ENCODE measurements at regions not wholly inside any gene's neighbourhood (a gene's known extent, or its start where the extent isn't known, plus 50 kb on each side); places are given as distances from the start of the nearest gene placed in this dataset.

- CTCF ChIA-PET (ENCODE audit: partially characterized antibody), result no interaction called here
- H3K23me2 ChIP-seq (ENCODE audit: low read depth, low read length), result no peaks in the 10 kb centered on the region
- H4K8ac ChIP-seq (ENCODE audit: extremely low read depth, insufficient read depth, low read length), result no peak overlapping the region
- no peak overlapping the region for H2AFZ ChIP-seq (ENCODE audit: low read length)
- H3K56ac ChIP-seq (replicated peaks; ENCODE audit: insufficient read length, low read depth, low read length), result no peak overlapping the region
- no peak overlapping the region for H2BK120ac ChIP-seq (replicated peaks; ENCODE audit: low read depth, low read length)
- no peak overlapping the region for H3K4ac ChIP-seq (replicated peaks; ENCODE audit: insufficient read length, low read depth, low read length)
- H3K9me3 ChIP-seq (ENCODE audit: insufficient read depth in 2 of 2, low read depth in 1 of 2, low read length in 1 of 2), result no peaks in the 10 kb centered on the region
- no peak overlapping the region for H3K23ac ChIP-seq (ENCODE audit: insufficient read length)
- no peak overlapping the region for H3K18ac ChIP-seq (ENCODE audit: extremely low read depth, low read length)
- H2AK5ac ChIP-seq (ENCODE audit: low read depth, low read length), result no peak overlapping the region
- no peak overlapping the region for H2BK15ac ChIP-seq (ENCODE audit: low read length)
- no peak overlapping the region for H2BK5ac ChIP-seq (ENCODE audit: low read depth, low read length)
- no peak for FAIRE-seq
- H4K5ac ChIP-seq (ENCODE audit: insufficient read length, low read depth, low read length), result no peak overlapping the region
- H4K91ac ChIP-seq (replicated peaks; ENCODE audit: insufficient read length, low read length), result no peak overlapping the region
- no peak overlapping the region for H3K4me3 ChIP-seq (ENCODE audit: extremely low read depth in 1 of 4, insufficient read depth in 2 of 4, low read depth in 3 of 4, low read length in 4 of 4)
- no peaks in the 10 kb centered on the region for H3K4me1 ChIP-seq (replicated peaks in 1 of 4; ENCODE audit: control insufficient read depth in 3 of 4, insufficient read depth in 4 of 4, low read length in 3 of 4)
- no peaks in the 10 kb centered on the region for H3K79me1 ChIP-seq (ENCODE audit: low read depth, low read length)
- no peaks in the 10 kb centered on the region for H4K20me1 ChIP-seq (replicated peaks in 1 of 2; ENCODE audit: control insufficient read depth in 1 of 2, insufficient read depth in 2 of 2, low read length in 2 of 2)
- DNase-seq (ENCODE audit: low read depth in 1 of 2, low spot score in 2 of 2), result no peak
- no peaks in the 10 kb centered on the region for H3K27me3 ChIP-seq (replicated peaks in 1 of 4; ENCODE audit: control insufficient read depth in 3 of 4, extremely low read depth in 1 of 4, insufficient read depth in 3 of 4, low read length in 3 of 4)
- no peak overlapping the region for H2BK12ac ChIP-seq (ENCODE audit: low read depth, low read length)
- H3K14ac ChIP-seq (ENCODE audit: insufficient read length), result no peak overlapping the region
- no peak overlapping the region for H3K4me2 ChIP-seq (ENCODE audit: insufficient read depth in 1 of 2, low read depth in 2 of 2, low read length in 2 of 2)
- no peaks in the 10 kb centered on the region for H3K36me3 ChIP-seq (ENCODE audit: control insufficient read depth in 2 of 4, insufficient read depth in 4 of 4, low read length in 3 of 4)
- no peak overlapping the region for H3K27ac ChIP-seq (ENCODE audit: low read depth, low read length)
- H3K79me2 ChIP-seq (ENCODE audit: control insufficient read depth in 1 of 2, insufficient read depth in 2 of 2, low read length in 2 of 2), result no peaks in the 10 kb centered on the region
- H2BK20ac ChIP-seq (ENCODE audit: low read length), result no peak overlapping the region
- POLR2A ChIA-PET (ENCODE audit: partially characterized antibody), result no interaction called here
- H3K9ac ChIP-seq (replicated peaks in 1 of 4; ENCODE audit: extremely low read depth in 1 of 4, low read depth in 3 of 4, low read length in 3 of 4), result no peak overlapping the region
- WGBS, 2 experiments (ENCODE audit: extremely low coverage in 1 of 2, insufficient coverage in 1 of 2, insufficient read length in 1 of 2, insufficient replicate concordance in 2 of 2, low coverage in 1 of 2, low lambda C conversion rate in 2 of 2, missing lambda C conversion rate in 1 of 2), result 91% methylated on average over 9 of the region's 10 CpGs; no CpG with 5 or more reads in 1 of the 2 experiments
- TF ChIP-seq CTBP2 (IDR thresholded peaks at IDR 0.05; ENCODE audit: borderline replicate concordance, insufficient read depth, insufficient read length, low read length) (no peak), RFX5 (IDR thresholded peaks at IDR 0.05; ENCODE audit: borderline replicate concordance, low read depth, low read length) (no peak), BCL11A (IDR thresholded peaks at IDR 0.05; ENCODE audit: low read depth in 2 of 2, low read length in 2 of 2) (no peak), FOSL1 (IDR thresholded peaks at IDR 0.05; ENCODE audit: insufficient read depth, low read depth, low read length) (no peak), MAFK (IDR thresholded peaks at IDR 0.05; ENCODE audit: low read depth, low read length) (no peak), SIX5 (IDR thresholded peaks at IDR 0.05; ENCODE audit: low read depth, low read length) (no peak), POU5F1 (IDR thresholded peaks at IDR 0.05; ENCODE audit: low read depth, low read length) (no peak), RBBP5 (IDR thresholded peaks at IDR 0.05; ENCODE audit: borderline replicate concordance, low read depth, low read length) (no peak), EGR1 (IDR thresholded peaks at IDR 0.05; ENCODE audit: borderline replicate concordance, low read depth, low read length) (no peak), EP300 (IDR thresholded peaks at IDR 0.05; ENCODE audit: borderline replicate concordance in 1 of 2, low read depth in 2 of 2, low read length in 2 of 2) (no peak), KDM1A (IDR thresholded peaks at IDR 0.05; ENCODE audit: borderline replicate concordance, low read length) (no peak), HDAC2 (IDR thresholded peaks at IDR 0.05; ENCODE audit: borderline replicate concordance in 1 of 2, low read depth in 2 of 2, low read length in 2 of 2) (no peak), TAF1 (IDR thresholded peaks at IDR 0.05; ENCODE audit: low read depth, low read length) (no peak), JUND (IDR thresholded peaks at IDR 0.05; ENCODE audit: low read length) (no peak), GABPA (IDR thresholded peaks at IDR 0.05; ENCODE audit: borderline replicate concordance, insufficient read depth, low read length) (no peak)
These were observed 50.4 kb upstream of the TBL1X start for GRCh38 chrX:9414416-9414815.
